HCT116 (cell line): ENCODE measurements at regions not wholly inside any gene's neighbourhood (a gene's known extent, or its start where the extent isn't known, plus 50 kb on each side); places are given as distances from the start of the nearest gene placed in this dataset.
A peak's percentile ranks its signal among the peaks of the same experiment; 100 is the strongest.

ENCODE experiments used
- ATAC-seq: fragments of 200-7000 bp; cut with Tn5 transposase; 2 replicates; pipeline ENCODE4 v1.9.1; 2020; ENCODE audit warnings: mild to moderate bottlenecking, moderate library complexity
- BruUV-seq: library from RNA; stranded (reverse); fragments of 400-500 nt; replicated peaks from 2 replicates; lab custom pipeline; 2021; lab: Mats Ljungman, UMichigan
- CTCF ChIA-PET: fragments of 300-600 bp; sonication (Branson Sonifier 250); formaldehyde crosslinking; loops from one replicate; lab custom pipeline; 2021; ENCODE audit warnings: antibody characterized with exemption; lab: Charles Lee
- POLR2A ChIA-PET: fragments of 300-600, 350-600 bp; sonication (Branson Sonifier 250); formaldehyde crosslinking; loops from one replicate; lab custom pipeline; 2021; ENCODE audit warnings: antibody characterized with exemption; lab: Charles Lee
- RAD21 ChIA-PET, 2 experiments: fragments of 300-600 bp; sonication (Branson Sonifier 250); formaldehyde crosslinking; loops; one replicate each; lab custom pipeline; 2023; ENCODE audit warnings: low total read pairs in 2 of 2; ENCODE audit not compliant: uncharacterized antibody in 2 of 2, unreplicated experiment in 2 of 2, low non-redundant PET in 1 of 2; lab: Charles Lee
- DNase-seq: peaks from one replicate; pipeline ENCODE4 v3.0.0-alpha.2; 2010; ENCODE audit warnings: low read depth, low spot score
- H2AFZ ChIP-seq: fragments of 200-600 bp; shearing (Covaris generic), sonication (generic); 2 replicates; pipeline ENCODE4 v1.6.1; 2017; ENCODE audit warnings: low read depth, mixed run types, mixed read lengths, antibody characterized with exemption, low read length; ENCODE audit not compliant: poor library complexity, severe bottlenecking
- H3K27ac ChIP-seq: 2 replicates; pipeline ENCODE4 v1.5.1; 2012; ENCODE audit warnings: low read depth, low read length
- H3K27me3 ChIP-seq: fragments of 200-600 bp; sonication (generic); 2 replicates; pipeline ENCODE4 v1.6.1; 2016; ENCODE audit warnings: mixed run types, low read length, mixed read lengths; ENCODE audit not compliant: insufficient read depth
- H3K36me3 ChIP-seq, 2 experiments: fragments of 200-500 bp in 1 of 2; fragments of 200-600 bp in 1 of 2; sonication (Bioruptor generic) in 1 of 2; sonication (generic) in 1 of 2; 2 replicates each; pipeline versions ENCODE4 v1.5.1 to v1.6.1; 2014 to 2016; ENCODE audit warnings: low read length in 2 of 2, inconsistent platforms in 1 of 2, mixed read lengths in 1 of 2, mixed run types in 1 of 2; ENCODE audit not compliant: insufficient read depth in 2 of 2, control insufficient read depth in 1 of 2
- H3K4me1 ChIP-seq, 2 experiments: fragments of 200-600 bp in 1 of 2; sonication (generic) in 1 of 2; 2 replicates each; pipeline versions ENCODE4 v1.5.1 to v1.6.1; 2012 to 2017; ENCODE audit warnings: low read length in 2 of 2, inconsistent platforms in 1 of 2, mild to moderate bottlenecking in 1 of 2, mixed read lengths in 1 of 2, mixed run types in 1 of 2, moderate library complexity in 1 of 2; ENCODE audit not compliant: insufficient read depth in 2 of 2, control insufficient read depth in 1 of 2
- H3K4me2 ChIP-seq: fragments of 200-600 bp; sonication (generic); 2 replicates; pipeline ENCODE4 v1.6.1; 2017; ENCODE audit warnings: mixed run types, low read length, mixed read lengths
- H3K4me3 ChIP-seq, 2 experiments: fragments of 200-600 bp in 1 of 2; sonication (generic) in 1 of 2; replicated peaks in 1 of 2; 2 replicates each; pipeline ENCODE4 v1.5.1; 2011 to 2016; ENCODE audit warnings: low read length in 2 of 2, control low read depth in 1 of 2, low read depth in 1 of 2, mild to moderate bottlenecking in 1 of 2, mixed read lengths in 1 of 2, mixed run types in 1 of 2
- H3K79me2 ChIP-seq: fragments of 200-600 bp; sonication (generic); 2 replicates; pipeline ENCODE4 v1.6.1; 2017; ENCODE audit warnings: mild to moderate bottlenecking, mixed run types, low read length, moderate library complexity, mixed read lengths; ENCODE audit not compliant: insufficient read depth
- H3K9ac ChIP-seq: fragments of 200-600 bp; sonication (generic); 2 replicates; pipeline ENCODE4 v1.6.1; 2016; ENCODE audit warnings: low read length, mixed read lengths
- H3K9me2 ChIP-seq: fragments of 200-600 bp; sonication (generic), shearing (Covaris generic); 2 replicates; pipeline ENCODE4 v1.6.1; 2017; ENCODE audit warnings: mixed run types, mild to moderate bottlenecking, moderate library complexity; ENCODE audit not compliant: insufficient read depth
- H3K9me3 ChIP-seq, 2 experiments: fragments of 200-500 bp in 1 of 2; fragments of 200-600 bp in 1 of 2; sonication (Bioruptor generic) in 1 of 2; sonication (generic) in 1 of 2; 2 replicates each; pipeline ENCODE4 v1.6.1; 2014 to 2017; ENCODE audit warnings: low read length in 2 of 2, mixed read lengths in 2 of 2, inconsistent platforms in 1 of 2, low read depth in 1 of 2, mild to moderate bottlenecking in 1 of 2, mixed run types in 1 of 2, moderate library complexity in 1 of 2; ENCODE audit not compliant: control insufficient read depth in 1 of 2, insufficient read depth in 1 of 2
- H4K20me1 ChIP-seq: fragments of 200-600 bp; sonication (generic), shearing (Covaris generic); 2 replicates; pipeline ENCODE4 v1.6.1; 2017; ENCODE audit warnings: mixed run types, mild to moderate bottlenecking, moderate library complexity; ENCODE audit not compliant: insufficient read depth
- ATF3 ChIP-seq: IDR thresholded peaks from 2 replicates; pipeline ENCODE4 v1.6.1; 2012
- CBX3 ChIP-seq: IDR thresholded peaks from 2 replicates; pipeline ENCODE4 v1.6.1; 2012; ENCODE audit warnings: low read depth
- CEBPB ChIP-seq: IDR thresholded peaks from 2 replicates; pipeline ENCODE4 v1.6.1; 2012; ENCODE audit warnings: low read depth
- CTCF ChIP-seq, 3 experiments: fragments of 200-600 bp in 1 of 3; sonication (generic) in 1 of 3; IDR thresholded peaks in 2 of 3; conservative IDR thresholded peaks in 1 of 3; 2 replicates each; pipeline ENCODE4 v1.5.1; 2012 to 2017; ENCODE audit warnings: low read depth in 2 of 3, low read length in 2 of 3, antibody characterized with exemption in 1 of 3, borderline replicate concordance in 1 of 3, control low read depth in 1 of 3, mild to moderate bottlenecking in 1 of 3, mixed read lengths in 1 of 3, mixed run types in 1 of 3, moderate library complexity in 1 of 3; ENCODE audit not compliant: insufficient read depth in 1 of 3
- ELF1 ChIP-seq: IDR thresholded peaks from 2 replicates; pipeline ENCODE4 v1.6.1; 2012; ENCODE audit warnings: low read depth, borderline replicate concordance
- EZH2phosphoT487 ChIP-seq: fragments of 200-600 bp; IDR thresholded peaks from 2 replicates; pipeline ENCODE4 v1.6.1; 2018; ENCODE audit warnings: antibody characterized with exemption, borderline replicate concordance
- JUND ChIP-seq: IDR thresholded peaks from 2 replicates; pipeline ENCODE4 v1.6.1; 2012
- POLR2A ChIP-seq: IDR thresholded peaks from 2 replicates; pipeline ENCODE4 v1.7.0; 2011; ENCODE audit warnings: borderline replicate concordance; ENCODE audit not compliant: insufficient read depth, insufficient read length; ENCODE audit errors: extremely low read depth
- RAD21 ChIP-seq: IDR thresholded peaks from 2 replicates; pipeline ENCODE4 v1.6.1; 2012; ENCODE audit warnings: low read depth, mild to moderate bottlenecking
- SRF ChIP-seq: IDR thresholded peaks from 2 replicates; pipeline ENCODE4 v1.6.1; 2012; ENCODE audit warnings: low read depth
- TCF7L2 ChIP-seq: IDR thresholded peaks from 2 replicates; pipeline ENCODE4 v1.7.0; 2011; ENCODE audit warnings: borderline replicate concordance, inconsistent platforms; ENCODE audit not compliant: insufficient read depth, insufficient read length; ENCODE audit errors: extremely low read depth
- YY1 ChIP-seq: IDR thresholded peaks from 2 replicates; pipeline ENCODE4 v1.6.1; 2011; ENCODE audit warnings: low read length, low read depth, moderate library complexity, mild to moderate bottlenecking; ENCODE audit not compliant: insufficient replicate concordance; ENCODE audit errors: extremely low read depth
- ZBTB33 ChIP-seq: IDR thresholded peaks from 2 replicates; pipeline ENCODE4 v1.6.1; 2011; ENCODE audit warnings: mild to moderate bottlenecking, low read length, moderate library complexity; ENCODE audit not compliant: insufficient replicate concordance; ENCODE audit errors: extremely low read depth
- ZFX ChIP-seq: fragments of 450-650 bp; IDR thresholded peaks from 2 replicates; pipeline ENCODE4 v1.6.1; 2017
- ZNF274 ChIP-seq: fragments of 200-500 bp; sonication (Bioruptor generic); IDR thresholded peaks from 2 replicates; pipeline ENCODE4 v1.6.1; 2014; ENCODE audit warnings: mild to moderate bottlenecking, low read depth, low read length, inconsistent platforms
- intact Hi-C: fragments of 100-400 bp; cut with micrococcal nuclease; formaldehyde crosslinking; loops from 2 replicates; pipeline ENCODE4 v1.10.0; 2022

GRCh38 chr14:53850714-53851296 is 105.8 kb downstream of the BMP4 start (continued):
- TF ChIP-seq CTCF (IDR thresholded peaks at IDR 0.05 in 2 of 3, conservative IDR thresholded peaks at IDR 0.05 in 1 of 3; ENCODE audit: borderline replicate concordance in 1 of 3, insufficient read depth in 1 of 3, low read depth in 2 of 3, low read length in 2 of 3) = no peak
- no peak for TF ChIP-seq ZFX
- no peak for TF ChIP-seq CEBPB
- no peak for TF ChIP-seq POLR2A
- TF ChIP-seq ATF3 = no peak
- no peak for TF ChIP-seq ZBTB33
- no peak for TF ChIP-seq EZH2phosphoT487
- TF ChIP-seq RAD21 = peak; percentile 8; the same call in 1 of the 2 replicates
- TF ChIP-seq CBX3 = no peak

- Histone ChIP-seq H4K20me1 (no peaks in the 10 kb centered on the region), H3K36me3 (no peaks in the 10 kb centered on the region), H3K9me2 (no peaks in the 10 kb centered on the region), H3K4me1 (peaks cover 76 to 92% of the 10 kb centered on the region in 2 experiments), H3K4me3 (peak overlapping the region; percentile 36 to 52), H3K79me2 (peaks cover 7% of the 10 kb centered on the region), H3K9ac (peak overlapping the region; percentile 55), H3K27me3 (no peaks in the 10 kb centered on the region), H3K27ac (peak overlapping the region; percentile 88), H3K9me3 (no peaks in the 10 kb centered on the region), H2AFZ (peak overlapping the region; percentile 10), H3K4me2 (peak overlapping the region; percentile 66)
- TF ChIP-seq ZNF274 (no peak), ELF1 (no peak), ZBTB33 (no peak), YY1 (no peak), POLR2A (no peak), EZH2phosphoT487 (no peak), JUND (no peak), SRF (no peak), TCF7L2 (no peak)
- DNase-seq = no peak
- intact Hi-C loops = no loop called here
- ChIA-PET CTCF (no interaction called here), POLR2A (no interaction called here), RAD21 (no interaction called here)
- ATAC-seq = no peak
- no TSS peak for BruUV-seq
Measured at GRCh38 chr14:53849549-53849948, 107.1 kb downstream of the BMP4 start.
